Nephron progenitor cell (in vitro differentiated cells): ENCODE measurements at regions not wholly inside any gene's neighbourhood (a gene's known extent, or its start where the extent isn't known, plus 50 kb on each side); places are given as distances from the start of the nearest gene placed in this dataset.

Experiments used
- DNase-seq: peaks from one replicate; pipeline ENCODE4 v3.0.0; 2021
- H3K27ac Mint-ChIP-seq: 2 replicates; pipeline ENCODE4 v1.8.0; 2021; ENCODE audit warnings: mild to moderate bottlenecking, moderate library complexity, mixed read lengths
- H3K27me3 Mint-ChIP-seq: 2 replicates; pipeline ENCODE4 v1.8.0; 2021; ENCODE audit warnings: mild to moderate bottlenecking, low read depth, mixed read lengths; ENCODE audit not compliant: poor library complexity
- H3K36me3 Mint-ChIP-seq: 2 replicates; pipeline ENCODE4 v1.8.0; 2021; ENCODE audit warnings: low read depth, mixed read lengths
- H3K4me1 Mint-ChIP-seq: 2 replicates; pipeline ENCODE4 v1.8.0; 2021; ENCODE audit warnings: mixed read lengths
- H3K4me3 Mint-ChIP-seq: 2 replicates; pipeline ENCODE4 v1.8.0; 2021; ENCODE audit warnings: mild to moderate bottlenecking, moderate library complexity, mixed read lengths
- H3K9me3 Mint-ChIP-seq: 2 replicates; pipeline ENCODE4 v1.8.0; 2021; ENCODE audit warnings: mild to moderate bottlenecking, moderate library complexity, mixed read lengths
- CTCF ChIP-seq: fragments of 200-600 bp; sonication (generic); IDR thresholded peaks from 2 replicates; pipeline ENCODE4 v1.5.0; 2021; ENCODE audit warnings: antibody characterized with exemption

- H3K27me3 Mint-ChIP-seq = peaks cover 3% of the 10 kb centered on the region
- peaks cover under 1% of the 10 kb centered on the region for H3K4me1 Mint-ChIP-seq
- TF ChIP-seq CTCF = no peak
- H3K9me3 Mint-ChIP-seq = no peaks in the 10 kb centered on the region
- no peak for DNase-seq
- no peak overlapping the region for H3K4me3 Mint-ChIP-seq
- H3K27ac Mint-ChIP-seq = no peak overlapping the region
- no peaks in the 10 kb centered on the region for H3K36me3 Mint-ChIP-seq
These were observed 143.0 kb upstream of the MAOA start for GRCh38 chrX:43513085-43513484.

- no peak overlapping the region for H3K4me3 Mint-ChIP-seq
These were observed 141.3 kb upstream of the MAOA start for GRCh38 chrX:43514820-43515219.

GRCh38 chrX:43522582-43522981, 133.5 kb upstream of the MAOA start:
- Mint-ChIP-seq H3K4me3 (no peak overlapping the region), H3K9me3 (peaks cover 3% of the 10 kb centered on the region), H3K4me1 (peaks cover 10% of the 10 kb centered on the region), H3K27me3 (no peaks in the 10 kb centered on the region), H3K36me3 (no peaks in the 10 kb centered on the region), H3K27ac (no peak overlapping the region)
- TF ChIP-seq CTCF = no peak
- no peak for DNase-seq

More at GRCh38 chrX:43514820-43515219, 141.3 kb upstream of the MAOA start:
- no peak for DNase-seq
- TF ChIP-seq CTCF = no peak
- no peaks in the 10 kb centered on the region for H3K36me3 Mint-ChIP-seq
- H3K27me3 Mint-ChIP-seq = peaks cover 3% of the 10 kb centered on the region
- H3K4me1 Mint-ChIP-seq = no peaks in the 10 kb centered on the region
- no peak overlapping the region for H3K27ac Mint-ChIP-seq
- no peaks in the 10 kb centered on the region for H3K9me3 Mint-ChIP-seq

- Mint-ChIP-seq H3K9me3 (peaks cover 8% of the 10 kb centered on the region), H3K36me3 (no peaks in the 10 kb centered on the region), H3K27ac (no peak overlapping the region), H3K4me3 (no peak overlapping the region), H3K4me1 (peaks cover 13% of the 10 kb centered on the region), H3K27me3 (no peaks in the 10 kb centered on the region)
- no peak for TF ChIP-seq CTCF
- no peak for DNase-seq
These were observed 130.0 kb upstream of the MAOA start for GRCh38 chrX:43525901-43526610.

GRCh38 chrX:43526878-43527277, 129.2 kb upstream of the MAOA start:
- DNase-seq = no peak
- Mint-ChIP-seq H3K4me3 (no peak overlapping the region), H3K27me3 (no peaks in the 10 kb centered on the region), H3K36me3 (no peaks in the 10 kb centered on the region), H3K9me3 (peaks cover 8% of the 10 kb centered on the region), H3K27ac (peak overlapping the region; percentile 62), H3K4me1 (peaks cover 13% of the 10 kb centered on the region)
- no peak for TF ChIP-seq CTCF

GRCh38 chrX:43527801-43528200, 128.3 kb upstream of the MAOA start:
- no peaks in the 10 kb centered on the region for H3K27me3 Mint-ChIP-seq
- no peak for TF ChIP-seq CTCF
- no peak overlapping the region for H3K4me3 Mint-ChIP-seq
- no peaks in the 10 kb centered on the region for H3K36me3 Mint-ChIP-seq
- peaks cover 8% of the 10 kb centered on the region for H3K9me3 Mint-ChIP-seq
- no peak overlapping the region for H3K27ac Mint-ChIP-seq
- H3K4me1 Mint-ChIP-seq = peaks cover 13% of the 10 kb centered on the region
- DNase-seq = no peak
